Fibroblast of skin of back (primary cell): ENCODE measurements at regions not wholly inside any gene's neighbourhood (a gene's known extent, or its start where the extent isn't known, plus 50 kb on each side); places are given as distances from the start of the nearest gene placed in this dataset.
"Not testable (repeated sequence)": the region's sequence is repeated elsewhere in the genome, so short reads cannot be mapped to it uniquely, and the experiment has no call there.

ENCODE experiments used
- DNase-seq: peaks from one replicate; pipeline ENCODE4 v3.0.0-alpha.2; 2013

GRCh38 chr9:105116052-105116868 lies 128.2 kb upstream of the SLC44A1 start:
- DNase-seq: no peak

- DNase-seq: no peak
Observed at GRCh38 chr9:105117234-105117633, 127.2 kb upstream of the SLC44A1 start.

- no peak for DNase-seq
Observed at GRCh38 chr9:105118636-105119035, 125.8 kb upstream of the SLC44A1 start.

GRCh38 chr9:105119156-105119555 lies 125.3 kb upstream of the SLC44A1 start:
- no peak for DNase-seq

- DNase-seq: no peak
Observed at GRCh38 chr9:105121861-105122430, 122.5 kb upstream of the SLC44A1 start.

GRCh38 chr9:105124598-105124997 lies 119.9 kb upstream of the SLC44A1 start:
- DNase-seq: not testable (repeated sequence)

GRCh38 chr9:105126226-105126625 lies 118.2 kb upstream of the SLC44A1 start:
- peak; percentile 46 for DNase-seq

- peak; percentile 43 for DNase-seq
Observed at GRCh38 chr9:105127863-105128220, 116.6 kb upstream of the SLC44A1 start.

- DNase-seq: no peak
Observed at GRCh38 chr9:105128908-105129600, 115.4 kb upstream of the SLC44A1 start.

- DNase-seq: no peak
Observed at GRCh38 chr9:105129731-105130130, 114.7 kb upstream of the SLC44A1 start.

- DNase-seq: peak; percentile 43
Observed at GRCh38 chr9:105131981-105132380, 112.5 kb upstream of the SLC44A1 start.

GRCh38 chr9:105132606-105133005 lies 111.8 kb upstream of the SLC44A1 start:
- peak; percentile 99 for DNase-seq

GRCh38 chr9:105138306-105138801 lies 106.1 kb upstream of the SLC44A1 start:
- peak; percentile 78 for DNase-seq

- no peak for DNase-seq
Observed at GRCh38 chr9:105141146-105141975, 103.1 kb upstream of the SLC44A1 start.

GRCh38 chr9:105141976-105142250 lies 102.5 kb upstream of the SLC44A1 start:
- DNase-seq: no peak

- peak; percentile 49 for DNase-seq
Observed at GRCh38 chr9:105142406-105143135, 101.9 kb upstream of the SLC44A1 start.

- DNase-seq: no peak
Observed at GRCh38 chr9:105143136-105143430, 101.4 kb upstream of the SLC44A1 start.

- DNase-seq: no peak
Observed at GRCh38 chr9:105144076-105144475, 100.4 kb upstream of the SLC44A1 start.

GRCh38 chr9:105144841-105145240 lies 99.6 kb upstream of the SLC44A1 start:
- no peak for DNase-seq

GRCh38 chr9:105146677-105147076 lies 97.8 kb upstream of the SLC44A1 start:
- DNase-seq: no peak

- no peak for DNase-seq
Observed at GRCh38 chr9:105147110-105147871, 97.2 kb upstream of the SLC44A1 start.
